Fibroblast of skin of right biceps (primary cell): ENCODE measurements at regions not wholly inside any gene's neighbourhood (a gene's known extent, or its start where the extent isn't known, plus 50 kb on each side); places are given as distances from the start of the nearest gene placed in this dataset.
A peak's percentile ranks its signal among the peaks of the same experiment; 100 is the strongest.

Experiments used
- DNase-seq: peaks from one replicate; pipeline ENCODE4 v3.0.0-alpha.2; 2013

GRCh38 chr2:14923820-14924580 lies 291.5 kb downstream of the LRATD1 start:
- DNase-seq = no peak

GRCh38 chr2:14925471-14925870 lies 293.0 kb downstream of the LRATD1 start:
- no peak for DNase-seq

- no peak for DNase-seq
Measured at GRCh38 chr2:14927021-14927564, 294.6 kb downstream of the LRATD1 start.

- DNase-seq = no peak
Measured at GRCh38 chr2:14928056-14928455, 295.5 kb downstream of the LRATD1 start.

GRCh38 chr2:14930441-14930840 lies 297.9 kb downstream of the LRATD1 start:
- no peak for DNase-seq

- DNase-seq = peak; percentile 22
Measured at GRCh38 chr2:14932285-14932684, 299.8 kb downstream of the LRATD1 start.

- DNase-seq = no peak
Measured at GRCh38 chr2:14933753-14934152, 301.2 kb downstream of the LRATD1 start.

- DNase-seq = no peak
Measured at GRCh38 chr2:14936426-14936825, 303.9 kb downstream of the LRATD1 start.

GRCh38 chr2:14937336-14937735 lies 304.8 kb downstream of the LRATD1 start:
- DNase-seq = no peak

- DNase-seq = peak; percentile 35
Measured at GRCh38 chr2:14941151-14941631, 308.7 kb downstream of the LRATD1 start.

GRCh38 chr2:14942987-14943386 lies 310.5 kb downstream of the LRATD1 start:
- DNase-seq = peak; percentile 8

- peak; percentile 43 for DNase-seq
Measured at GRCh38 chr2:14944562-14945346, 312.2 kb downstream of the LRATD1 start.

- no peak for DNase-seq
Measured at GRCh38 chr2:14951569-14952285, 319.2 kb downstream of the LRATD1 start.

GRCh38 chr2:14952400-14952963 lies 320.0 kb downstream of the LRATD1 start:
- no peak for DNase-seq

GRCh38 chr2:14960686-14961324 lies 328.3 kb downstream of the LRATD1 start:
- DNase-seq = peak; percentile 9

GRCh38 chr2:14967729-14968128 lies 335.2 kb downstream of the LRATD1 start:
- no peak for DNase-seq

GRCh38 chr2:14975381-14975780 lies 342.9 kb downstream of the LRATD1 start:
- peak; percentile 66 for DNase-seq

GRCh38 chr2:14977021-14977420 lies 344.5 kb downstream of the LRATD1 start:
- no peak for DNase-seq

GRCh38 chr2:14978845-14979244 lies 346.3 kb downstream of the LRATD1 start:
- peak; percentile 46 for DNase-seq

GRCh38 chr2:14982790-14983189 lies 350.3 kb downstream of the LRATD1 start:
- no peak for DNase-seq

GRCh38 chr2:14988600-14988999 lies 356.1 kb downstream of the LRATD1 start:
- no peak for DNase-seq

- no peak for DNase-seq
Measured at GRCh38 chr2:14991723-14992122, 359.2 kb downstream of the LRATD1 start.
